Activated CD4-positive, alpha-beta T cell treated with anti-CD3 and anti-CD28 coated beads for 36 hours (primary cell): ENCODE measurements at regions not wholly inside any gene's neighbourhood (a gene's known extent, or its start where the extent isn't known, plus 50 kb on each side); places are given as distances from the start of the nearest gene placed in this dataset.
A peak's percentile ranks its signal among the peaks of the same experiment; 100 is the strongest.
"Not testable (repeated sequence)": the region's sequence is repeated elsewhere in the genome, so short reads cannot be mapped to it uniquely, and the experiment has no call there.

Experiments
- ATAC-seq: fragments of 200-7000 bp; cut with Tn5 transposase; one replicate; pipeline ENCODE4 v1.10.0; 2021; ENCODE audit warnings: mild to moderate bottlenecking, moderate library complexity
- CTCF ChIA-PET: fragments of 350-600 bp; sonication (Branson Sonifier 250); formaldehyde crosslinking; loops from one replicate; lab custom pipeline; 2021; ENCODE audit warnings: antibody characterized with exemption; lab: Charles Lee
- POLR2A ChIA-PET: fragments of 350-600 bp; sonication (Branson Sonifier 250); formaldehyde crosslinking; loops from one replicate; lab custom pipeline; 2021; ENCODE audit warnings: antibody characterized with exemption, inconsistent platforms; lab: Charles Lee
- DNase-seq: peaks from one replicate; pipeline ENCODE4 v3.0.0-alpha.2; 2020
- H3K27ac Mint-ChIP-seq: one replicate; pipeline ENCODE4 v1.8.0; 2021; ENCODE audit warnings: mixed read lengths
- H3K27me3 Mint-ChIP-seq: one replicate; pipeline ENCODE4 v1.8.0; 2021; ENCODE audit warnings: mixed read lengths
- H3K36me3 Mint-ChIP-seq: one replicate; pipeline ENCODE4 v1.8.0; 2021; ENCODE audit warnings: low read depth, mixed read lengths
- H3K4me1 Mint-ChIP-seq: one replicate; pipeline ENCODE4 v1.8.0; 2021; ENCODE audit warnings: mixed read lengths
- H3K4me3 Mint-ChIP-seq: one replicate; pipeline ENCODE4 v1.8.0; 2021; ENCODE audit warnings: mild to moderate bottlenecking, moderate library complexity, mixed read lengths
- H3K9me3 Mint-ChIP-seq: one replicate; pipeline ENCODE4 v1.8.0; 2021; ENCODE audit warnings: low read depth, mixed read lengths
- intact Hi-C, 2 experiments: fragments of 100-400 bp; cut with DNase I in 1 of 2; cut with micrococcal nuclease in 1 of 2; formaldehyde crosslinking; loops; one replicate each; pipeline versions ENCODE4 v1.14.2 to v1.15.1; 2022 to 2024; cut with DNase I, micrococcal nuclease

- Mint-ChIP-seq H3K27me3 (no peaks in the 10 kb centered on the region), H3K27ac (no peak overlapping the region), H3K4me1 (no peaks in the 10 kb centered on the region), H3K9me3 (no peaks in the 10 kb centered on the region), H3K36me3 (no peaks in the 10 kb centered on the region), H3K4me3 (no peak overlapping the region)
- DNase-seq (no peak), ATAC-seq (no peak)
- CTCF ChIA-PET = interaction anchor here (0.6 kb wide), 1 partner anchor 907 kb away, joined by 3 read pairs; no protein-coding TSS in a partner anchor
- POLR2A ChIA-PET = no interaction called here
- intact Hi-C loops = no loop called here
Measured at GRCh38 chr12:91741932-91742331, 403.7 kb downstream of the BTG1 start.

GRCh38 chr12:91733846-91734245, 411.8 kb downstream of the BTG1 start:
- POLR2A ChIA-PET, H3K4me1 Mint-ChIP-seq, H3K27me3 Mint-ChIP-seq, intact Hi-C loops, ATAC-seq, DNase-seq, H3K4me3 Mint-ChIP-seq, CTCF ChIA-PET, H3K9me3 Mint-ChIP-seq, H3K27ac Mint-ChIP-seq, H3K36me3 Mint-ChIP-seq: not testable (repeated sequence)

- DNase-seq = no peak
- Mint-ChIP-seq H3K4me3 (no peak overlapping the region), H3K27ac (no peak overlapping the region), H3K27me3 (no peaks in the 10 kb centered on the region), H3K4me1 (no peaks in the 10 kb centered on the region), H3K36me3 (no peaks in the 10 kb centered on the region), H3K9me3 (peaks cover 5% of the 10 kb centered on the region)
- CTCF ChIA-PET = interaction anchor here (1.1 kb wide), 1 partner anchor 17 kb away, joined by 4 read pairs; no protein-coding TSS in a partner anchor
- POLR2A ChIA-PET = no interaction called here
- intact Hi-C loops = no loop called here
- no peak for ATAC-seq
Measured at GRCh38 chr12:91732086-91732485, 413.6 kb downstream of the BTG1 start.

- ATAC-seq = no peak
- Mint-ChIP-seq H3K36me3 (no peaks in the 10 kb centered on the region), H3K4me1 (no peaks in the 10 kb centered on the region), H3K27ac (no peak overlapping the region), H3K4me3 (no peak overlapping the region), H3K9me3 (peaks cover 5% of the 10 kb centered on the region), H3K27me3 (no peaks in the 10 kb centered on the region)
- DNase-seq = no peak
- CTCF ChIA-PET = no interaction called here
- intact Hi-C loops = no loop called here
- POLR2A ChIA-PET = no interaction called here
Measured at GRCh38 chr12:91729543-91729942, 416.1 kb downstream of the BTG1 start.

- no peak overlapping the region for H3K4me3 Mint-ChIP-seq
- no peaks in the 10 kb centered on the region for H3K36me3 Mint-ChIP-seq
- no peaks in the 10 kb centered on the region for H3K9me3 Mint-ChIP-seq
- ATAC-seq = no peak
- ChIA-PET POLR2A (no interaction called here), CTCF (no interaction called here)
- no peaks in the 10 kb centered on the region for H3K27me3 Mint-ChIP-seq
- DNase-seq = no peak
- H3K4me1 Mint-ChIP-seq = peaks cover 3% of the 10 kb centered on the region
- H3K27ac Mint-ChIP-seq = no peak overlapping the region
- intact Hi-C loops = loop anchor here (2.0 to 5.0 kb wide), 2 partner anchors 54 kb away; no protein-coding TSS in a partner anchor
Measured at GRCh38 chr12:91723191-91723590, 422.5 kb downstream of the BTG1 start.

- ChIA-PET CTCF (no interaction called here), POLR2A (no interaction called here)
- DNase-seq = peak; percentile 38
Measured at GRCh38 chr12:91722072-91722471, 423.6 kb downstream of the BTG1 start.

GRCh38 chr12:91721023-91721422, 424.6 kb downstream of the BTG1 start:
- Mint-ChIP-seq H3K36me3 (no peaks in the 10 kb centered on the region), H3K27me3 (no peaks in the 10 kb centered on the region), H3K4me3 (no peak overlapping the region), H3K9me3 (no peaks in the 10 kb centered on the region), H3K27ac (no peak overlapping the region), H3K4me1 (peaks cover 3% of the 10 kb centered on the region)
- no peak for ATAC-seq
- intact Hi-C loops = loop anchor here in 1 of 2 experiments (5.0 kb wide), 1 partner anchor 56 kb away; no protein-coding TSS in a partner anchor
- ChIA-PET POLR2A (interaction anchor here (0.6 kb wide), 1 partner anchor 165 kb away, joined by 3 read pairs; no protein-coding TSS in a partner anchor), CTCF (interaction anchor here (1.0 kb wide), 1 partner anchor 14 kb away, joined by 3 read pairs; no protein-coding TSS in a partner anchor)
- DNase-seq = no peak

More at GRCh38 chr12:91722072-91722471, 423.6 kb downstream of the BTG1 start:
- H3K4me1 Mint-ChIP-seq = peaks cover 3% of the 10 kb centered on the region
- H3K9me3 Mint-ChIP-seq = no peaks in the 10 kb centered on the region
- ATAC-seq = peak; percentile 98
- no peak overlapping the region for H3K4me3 Mint-ChIP-seq
- H3K36me3 Mint-ChIP-seq = no peaks in the 10 kb centered on the region
- no peak overlapping the region for H3K27ac Mint-ChIP-seq
- H3K27me3 Mint-ChIP-seq = no peaks in the 10 kb centered on the region
- intact Hi-C loops = loop anchor here (2.0 to 5.0 kb wide), 2 partner anchors 55 kb away; no protein-coding TSS in a partner anchor

GRCh38 chr12:91718326-91718725, 427.3 kb downstream of the BTG1 start:
- Mint-ChIP-seq H3K9me3 (no peaks in the 10 kb centered on the region), H3K36me3 (no peaks in the 10 kb centered on the region), H3K27me3 (no peaks in the 10 kb centered on the region), H3K4me1 (peaks cover 3% of the 10 kb centered on the region), H3K4me3 (no peak overlapping the region), H3K27ac (no peak overlapping the region)
- intact Hi-C loops = no loop called here
- CTCF ChIA-PET = no interaction called here
- POLR2A ChIA-PET = no interaction called here
- DNase-seq (no peak), ATAC-seq (no peak)

GRCh38 chr12:91717804-91718203, 427.8 kb downstream of the BTG1 start:
- Mint-ChIP-seq H3K36me3 (no peaks in the 10 kb centered on the region), H3K4me1 (peaks cover 3% of the 10 kb centered on the region), H3K27ac (no peak overlapping the region), H3K4me3 (no peak overlapping the region), H3K27me3 (no peaks in the 10 kb centered on the region), H3K9me3 (no peaks in the 10 kb centered on the region)
- no peak for DNase-seq
- intact Hi-C loops = no loop called here
- CTCF ChIA-PET = no interaction called here
- ATAC-seq = no peak
- POLR2A ChIA-PET = no interaction called here

- POLR2A ChIA-PET, H3K4me3 Mint-ChIP-seq, H3K4me1 Mint-ChIP-seq, H3K9me3 Mint-ChIP-seq, H3K36me3 Mint-ChIP-seq, intact Hi-C loops, DNase-seq, H3K27ac Mint-ChIP-seq, ATAC-seq, H3K27me3 Mint-ChIP-seq, CTCF ChIA-PET: not testable (repeated sequence)
Measured at GRCh38 chr12:91711925-91712324, 433.7 kb downstream of the BTG1 start.

- DNase-seq (no peak), ATAC-seq (no peak)
- Mint-ChIP-seq H3K27me3 (no peaks in the 10 kb centered on the region), H3K27ac (no peak overlapping the region), H3K4me1 (no peaks in the 10 kb centered on the region), H3K36me3 (no peaks in the 10 kb centered on the region), H3K4me3 (no peak overlapping the region), H3K9me3 (no peaks in the 10 kb centered on the region)
- intact Hi-C loops = no loop called here
- POLR2A ChIA-PET = no interaction called here
- CTCF ChIA-PET = interaction anchor here (1.6 kb wide), 1 partner anchor 14 kb away, joined by 3 read pairs; no protein-coding TSS in a partner anchor
Measured at GRCh38 chr12:91706466-91706865, 439.2 kb downstream of the BTG1 start.

- Mint-ChIP-seq H3K4me1 (no peaks in the 10 kb centered on the region), H3K9me3 (no peaks in the 10 kb centered on the region), H3K4me3 (no peak overlapping the region), H3K27me3 (no peaks in the 10 kb centered on the region), H3K27ac (no peak overlapping the region), H3K36me3 (no peaks in the 10 kb centered on the region)
- CTCF ChIA-PET = no interaction called here
- ATAC-seq (no peak), DNase-seq (no peak)
- intact Hi-C loops = no loop called here
- POLR2A ChIA-PET = no interaction called here
Measured at GRCh38 chr12:91704446-91704845, 441.2 kb downstream of the BTG1 start.
